ENCODE measurements at regions not wholly inside any gene's neighbourhood (a gene's known extent, or its start where the extent isn't known, plus 50 kb on each side); places are given as distances from the start of the nearest gene placed in this dataset.
A peak's percentile ranks its signal among the peaks of the same experiment; 100 is the strongest.
"Not testable (repeated sequence)": the region's sequence is repeated elsewhere in the genome, so short reads cannot be mapped to it uniquely, and the experiment has no call there.

DNA sequence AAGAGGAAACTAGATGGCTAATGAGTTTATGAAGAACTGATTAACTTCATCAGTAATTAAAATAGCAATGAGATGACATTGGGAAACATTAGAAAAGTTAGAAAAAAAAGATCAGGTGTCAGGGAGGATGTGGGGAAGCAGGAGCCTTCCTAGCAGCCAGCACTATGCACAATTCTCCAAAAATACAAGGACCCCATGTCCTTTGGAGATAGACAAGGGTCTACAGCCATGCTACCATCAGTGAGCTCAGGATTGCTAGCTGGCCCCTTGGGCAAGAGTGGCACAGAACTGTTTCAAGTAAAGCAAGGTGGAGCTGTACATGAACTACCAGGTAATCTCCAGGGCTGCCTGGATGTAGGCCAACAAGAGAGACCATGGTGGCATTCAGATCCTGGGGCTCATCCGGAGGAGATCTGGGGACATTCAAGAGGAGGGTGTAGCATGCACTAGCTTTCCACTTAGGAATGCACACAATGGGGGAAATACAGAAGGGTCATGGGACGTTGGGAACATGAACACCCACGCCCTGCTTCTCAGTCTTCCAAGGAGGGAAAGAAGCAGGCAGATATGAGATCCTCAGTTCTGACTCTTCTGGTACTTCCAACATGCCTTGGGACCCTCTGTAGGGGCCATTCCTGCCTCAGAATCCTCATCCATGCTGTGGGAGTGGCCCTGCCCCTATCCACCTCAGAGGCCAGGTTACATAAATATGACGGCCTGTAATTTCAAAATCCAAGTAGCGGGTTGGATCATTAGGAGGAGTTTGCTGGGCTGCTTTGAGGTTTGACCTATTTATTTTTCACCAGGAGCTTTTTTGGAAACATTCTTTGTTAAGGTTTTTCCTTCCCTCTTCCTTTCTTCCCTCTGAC is 82.2 kb upstream of the HABP2 start:
- no peak for DNase-seq (ENCODE audit: low spot score)

DNA sequence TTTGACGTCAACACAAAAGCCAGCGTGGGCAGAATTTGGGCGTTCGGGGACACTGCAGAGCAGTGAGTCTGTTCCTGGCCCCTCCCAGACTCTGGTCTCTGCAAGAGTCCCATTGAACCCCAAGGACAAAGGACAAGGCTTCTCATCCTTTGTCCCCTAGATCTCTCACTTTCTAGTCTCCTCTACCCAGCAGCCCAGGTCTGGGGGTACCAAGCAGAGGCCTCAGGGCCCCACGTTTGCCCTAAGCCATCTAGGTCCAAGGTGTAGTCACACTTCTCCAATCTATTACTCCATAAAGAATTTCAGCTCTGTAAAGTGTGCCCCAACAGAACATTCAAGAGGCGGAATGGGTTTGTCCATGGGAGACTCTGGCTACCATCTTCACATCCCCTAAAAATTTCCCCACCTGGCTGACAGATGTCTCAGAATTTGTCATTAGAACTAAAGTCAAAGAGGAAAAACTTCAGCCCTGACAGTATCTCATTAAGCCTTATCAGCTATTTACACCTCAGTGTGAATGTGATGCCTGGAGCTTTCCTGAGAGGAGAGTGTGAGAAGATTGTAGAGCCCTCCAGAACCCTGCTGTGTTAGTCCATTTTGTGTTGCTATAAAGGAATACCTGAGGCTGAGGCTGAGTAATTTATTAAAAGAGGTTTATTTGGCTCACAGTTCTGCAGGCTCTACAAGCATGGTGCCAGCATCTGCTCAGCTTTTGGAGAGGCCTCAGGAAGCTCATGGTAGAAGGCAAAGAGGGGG is 81.4 kb upstream of the HABP2 start:
- no peak for DNase-seq (ENCODE audit: low spot score)

DNA sequence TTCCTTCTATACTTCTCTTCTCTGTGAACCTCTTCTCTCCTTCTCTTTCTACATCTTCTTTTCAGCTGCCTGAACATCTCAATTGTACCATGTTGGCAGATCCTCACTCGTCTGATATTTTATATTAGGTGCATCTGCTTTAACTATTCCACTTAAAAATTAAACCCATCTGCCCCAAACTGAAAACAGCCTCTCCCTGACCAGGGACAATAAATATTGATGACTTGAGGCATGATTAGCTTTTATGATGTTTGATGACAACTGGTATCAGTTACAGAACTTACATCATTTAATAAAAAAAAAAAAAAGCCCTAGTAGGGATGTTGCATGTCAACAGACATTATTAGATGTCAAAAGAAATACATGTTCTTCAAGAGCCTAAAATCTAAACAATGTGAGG is 79.8 kb upstream of the HABP2 start:
- no peak for DNase-seq (ENCODE audit: low spot score)

DNA sequence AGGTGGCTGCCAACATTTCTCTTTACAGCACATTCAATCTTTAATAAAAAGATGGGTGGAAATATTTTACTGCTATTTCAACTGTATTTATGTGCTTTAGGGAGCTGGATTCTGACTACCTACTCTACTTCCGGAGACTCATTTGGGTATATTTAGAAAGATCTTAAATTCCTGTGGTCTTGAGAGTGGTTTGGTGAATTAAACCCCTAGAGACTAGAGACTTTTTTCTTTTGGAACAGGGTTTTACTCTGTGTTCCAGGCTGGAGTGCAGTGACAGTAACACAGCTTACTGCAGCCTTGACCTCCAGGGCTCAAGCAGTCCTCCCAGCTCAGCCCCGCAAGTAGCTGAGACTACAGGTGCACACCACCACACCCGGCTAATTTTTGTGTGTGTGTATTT is 79.0 kb upstream of the HABP2 start:
- DNase-seq (ENCODE audit: low spot score) = peak; percentile 70

DNA sequence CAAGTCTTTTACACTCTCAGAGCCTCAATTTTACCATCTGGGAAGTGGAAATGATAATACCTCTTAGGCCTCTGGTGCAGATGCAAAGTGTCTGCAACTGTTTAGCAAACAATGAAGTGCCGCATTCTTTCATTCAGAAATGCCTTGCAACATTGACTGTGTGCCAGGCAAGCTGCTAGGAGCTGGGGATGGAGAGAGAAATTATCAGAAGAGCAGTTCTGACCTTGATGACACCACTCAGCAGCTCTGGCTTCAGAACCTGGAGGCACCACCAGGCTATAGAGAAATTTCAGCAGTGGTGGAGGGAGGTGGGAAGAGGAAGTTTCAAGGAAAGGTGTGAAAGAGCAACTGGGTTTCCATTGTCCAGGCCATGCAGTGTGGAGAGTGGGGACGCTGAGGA is 78.1 kb upstream of the HABP2 start:
- DNase-seq (ENCODE audit: low spot score) = peak; percentile 37

DNA sequence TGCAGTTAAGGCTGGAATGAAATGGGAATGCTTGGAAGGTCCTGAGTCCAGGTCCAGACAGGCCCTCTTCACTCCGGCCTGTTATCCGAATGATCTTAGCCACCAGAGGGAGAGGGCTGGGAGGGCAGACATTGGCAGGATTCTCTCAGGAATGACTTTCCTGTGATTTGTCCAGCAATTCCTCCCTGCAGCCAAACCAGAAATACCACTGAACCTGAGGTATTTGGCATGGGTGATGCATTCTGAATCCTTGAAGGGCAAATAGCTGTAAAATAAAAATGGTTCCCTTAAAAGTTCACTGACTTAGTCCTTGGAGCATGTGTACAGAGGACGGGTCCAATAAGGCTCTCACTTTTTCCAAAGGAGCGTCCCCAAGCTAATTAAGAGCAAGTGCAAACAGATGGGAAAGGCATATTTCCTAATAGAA is 77.5 kb upstream of the HABP2 start:
- peak; percentile 87 for DNase-seq (ENCODE audit: low spot score)

DNA sequence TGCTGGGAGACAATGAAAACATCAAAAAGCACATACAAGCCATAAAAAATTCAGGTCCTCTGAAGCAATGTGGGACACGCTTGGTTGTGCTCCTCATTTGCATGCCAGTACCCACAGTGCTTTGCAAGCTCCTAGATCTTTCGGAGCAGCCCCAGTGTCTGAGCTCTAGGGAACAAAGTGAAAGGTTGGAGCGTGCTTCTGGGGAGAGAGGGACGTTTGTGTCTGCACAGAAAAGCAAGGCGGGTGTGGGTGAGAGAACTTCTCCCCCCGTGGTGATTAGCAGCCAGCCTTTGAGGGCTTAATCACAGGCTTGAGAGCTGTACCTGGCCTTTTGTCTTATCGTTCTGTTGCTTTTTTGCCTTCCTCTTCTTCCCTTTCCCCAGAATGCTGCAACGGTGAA is 76.7 kb upstream of the HABP2 start:
- DNase-seq (ENCODE audit: low spot score) = peak; percentile 60

DNA sequence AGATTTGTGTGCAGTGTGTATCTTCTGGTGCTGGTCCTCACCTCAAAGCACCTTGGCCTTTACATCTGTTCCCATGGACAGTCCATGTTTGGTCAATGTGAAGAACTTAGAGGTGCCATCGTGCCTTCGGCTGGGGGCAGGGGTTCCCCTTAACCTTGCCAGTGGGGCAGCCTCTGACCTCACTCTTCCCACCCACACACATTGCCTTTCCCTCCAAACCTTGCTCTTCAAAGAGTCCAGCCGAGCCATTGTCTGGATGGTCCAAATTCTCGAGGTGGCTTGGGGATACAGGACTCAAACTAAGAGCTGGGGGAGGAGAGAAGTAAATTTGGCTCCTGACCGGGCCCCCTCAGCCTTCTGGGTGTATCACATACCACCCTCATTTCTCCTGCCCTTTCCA is 76.2 kb upstream of the HABP2 start:
- no peak for DNase-seq (ENCODE audit: low spot score)

DNA sequence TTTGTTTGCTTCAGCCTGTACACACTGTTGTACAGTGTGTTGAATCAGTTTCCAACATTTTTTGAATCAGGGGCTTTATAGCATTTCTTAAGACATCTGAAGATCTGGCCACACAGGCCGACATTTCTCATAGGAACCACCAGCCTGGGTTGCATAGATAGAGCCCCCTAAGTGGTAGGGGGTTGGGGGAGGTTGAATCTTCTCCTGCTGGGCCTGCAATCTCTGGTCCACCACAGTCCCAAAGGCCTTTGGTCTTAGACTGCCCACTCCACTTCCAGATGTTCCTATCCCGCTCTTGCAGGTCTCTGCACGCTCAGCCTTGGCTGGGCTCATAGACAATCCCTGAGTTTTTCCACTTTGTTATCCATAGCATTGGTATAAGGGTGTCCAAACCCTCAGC is 75.4 kb upstream of the HABP2 start:
- DNase-seq (ENCODE audit: low spot score) = no peak

DNA sequence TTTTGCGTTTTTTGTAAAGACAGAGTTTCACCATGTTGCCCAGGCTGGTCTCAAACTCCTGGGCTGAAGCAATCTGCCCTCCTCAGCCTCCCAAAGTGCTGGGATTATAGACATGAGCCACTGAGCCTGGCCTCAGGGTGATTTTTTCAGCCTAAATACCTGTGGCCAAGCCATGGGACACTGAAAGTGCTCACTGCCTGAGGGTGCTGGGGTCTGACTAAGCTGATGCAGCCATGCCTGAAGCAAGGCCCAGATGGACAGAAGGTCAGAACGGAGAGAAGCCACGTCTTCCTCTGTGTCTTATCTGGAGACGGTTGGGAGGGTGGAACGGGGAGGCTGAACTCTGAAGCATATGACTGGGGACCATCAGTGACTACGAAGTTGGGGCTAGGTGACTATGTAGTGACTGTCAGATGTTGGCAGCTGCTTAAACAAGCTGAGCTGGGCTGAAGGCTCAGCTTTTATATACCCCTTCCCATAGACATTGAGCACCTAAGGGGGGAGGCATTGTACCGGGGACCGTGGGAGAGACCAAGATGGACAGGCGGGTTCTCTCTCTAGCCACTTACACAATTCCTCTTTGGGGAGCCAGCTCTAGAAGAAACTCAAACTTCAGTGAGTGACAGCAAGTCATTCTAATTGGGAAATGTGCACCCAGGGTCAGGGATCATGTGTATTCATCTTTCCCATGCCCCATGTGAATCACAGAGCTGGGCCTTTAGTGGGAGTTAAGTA is 73.3 kb upstream of the HABP2 start:
- no peak for DNase-seq (ENCODE audit: low spot score)

DNA sequence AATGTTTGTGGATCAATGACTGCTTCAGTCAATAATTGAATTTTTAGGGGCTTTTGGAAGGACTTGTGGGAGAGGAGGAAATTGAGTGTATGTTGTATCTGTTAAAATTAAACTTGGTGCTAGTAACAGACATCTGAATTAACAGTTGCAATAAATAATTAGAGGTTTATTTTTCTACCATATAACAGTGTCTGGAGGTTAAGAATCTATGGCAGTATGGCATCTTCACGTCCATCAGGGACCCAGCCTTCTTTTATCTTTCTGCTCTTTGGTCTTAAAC is 72.8 kb upstream of the HABP2 start:
- no peak for DNase-seq (ENCODE audit: low spot score)

DNA sequence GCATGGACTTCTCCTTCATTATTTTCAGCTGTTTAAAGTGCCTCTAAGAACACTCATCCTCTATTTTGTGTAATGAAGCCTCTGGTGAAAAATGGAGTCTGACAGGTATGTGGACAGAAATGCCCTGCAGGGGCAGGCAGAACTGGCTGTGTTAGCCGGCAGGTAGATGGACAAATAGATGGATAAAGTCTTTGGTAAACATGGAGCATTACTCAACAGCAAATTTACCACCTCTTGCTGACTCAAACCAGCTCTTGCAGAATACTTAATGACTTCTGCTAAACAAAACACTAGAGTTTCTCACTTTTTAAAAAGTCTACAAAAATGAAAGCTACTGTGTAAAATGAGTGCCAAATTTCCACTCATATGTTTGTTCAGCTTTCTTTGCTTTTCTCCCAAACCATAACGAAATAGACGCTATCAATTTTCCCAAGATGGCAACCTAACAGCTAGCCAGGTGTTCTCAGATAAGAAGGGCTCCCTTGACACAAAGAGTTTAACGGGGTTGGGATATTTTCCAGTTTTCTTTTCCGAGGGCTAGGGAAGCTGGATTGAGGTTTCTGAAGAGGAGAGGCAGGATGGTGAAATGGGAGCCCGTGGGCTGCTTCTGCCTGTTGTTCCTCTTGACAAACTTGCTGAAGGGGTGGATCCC is 71.9 kb upstream of the HABP2 start:
- no peak for DNase-seq (ENCODE audit: low spot score)

DNA sequence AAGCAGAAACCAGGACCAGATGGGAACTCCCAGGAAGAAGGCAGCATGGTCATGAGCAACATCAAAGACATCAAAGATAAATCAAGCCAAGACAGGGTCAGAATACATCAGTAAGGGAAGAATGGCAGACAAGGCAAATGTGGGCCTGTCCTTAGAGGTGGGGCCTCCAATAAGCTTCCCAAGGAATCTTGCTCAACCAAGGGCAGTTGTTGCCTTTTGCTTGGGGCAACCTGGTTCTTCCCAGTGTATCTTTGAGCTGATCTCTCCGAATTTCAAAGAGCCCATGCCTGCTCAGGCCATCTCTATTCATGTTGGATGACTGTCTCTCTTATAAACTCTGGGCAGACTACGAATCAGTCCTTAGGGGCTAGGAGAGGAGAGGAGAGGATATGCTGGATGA is 68.4 kb upstream of the HABP2 start:
- DNase-seq (ENCODE audit: low spot score) = no peak

DNA sequence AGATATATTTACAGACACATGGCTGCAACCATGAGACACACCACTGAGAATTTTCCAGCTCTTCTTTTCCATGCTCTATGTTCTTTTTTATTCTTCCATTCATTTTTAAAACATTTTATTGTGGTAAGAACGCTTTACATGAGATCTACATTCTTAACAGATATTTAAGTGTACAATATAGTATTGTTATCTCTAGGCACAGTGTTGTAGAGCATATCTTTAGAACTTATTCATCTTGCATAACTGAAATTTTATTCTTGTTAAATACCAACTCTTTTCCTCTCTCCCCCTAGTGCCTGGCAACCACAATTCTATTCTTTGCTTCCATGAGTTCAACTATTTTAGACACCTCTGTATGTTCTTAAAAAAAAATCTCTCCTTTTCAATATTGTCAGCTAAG is 67.1 kb upstream of the HABP2 start:
- DNase-seq (ENCODE audit: low spot score) = no peak

DNA sequence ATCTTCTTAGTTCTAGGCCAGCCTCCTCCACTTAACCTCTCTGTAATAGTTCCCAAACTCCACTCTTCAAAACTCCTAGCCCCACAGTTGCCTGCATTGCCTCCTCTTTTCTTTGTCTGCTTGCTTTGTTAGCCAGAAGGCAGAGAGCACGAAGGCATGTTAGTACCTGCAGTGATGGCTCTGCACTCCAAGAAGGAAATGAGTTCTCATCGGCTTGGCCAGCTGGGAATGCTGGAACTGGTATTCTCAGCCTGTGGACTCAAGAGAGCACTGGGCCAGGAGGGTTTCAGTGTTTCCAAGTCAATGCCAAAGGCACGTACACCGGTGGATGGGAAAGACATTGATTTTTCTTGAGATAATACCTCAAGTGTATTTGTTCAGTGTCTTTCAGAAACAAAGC is 66.3 kb upstream of the HABP2 start:
- DNase-seq (ENCODE audit: low spot score) = no peak

DNA sequence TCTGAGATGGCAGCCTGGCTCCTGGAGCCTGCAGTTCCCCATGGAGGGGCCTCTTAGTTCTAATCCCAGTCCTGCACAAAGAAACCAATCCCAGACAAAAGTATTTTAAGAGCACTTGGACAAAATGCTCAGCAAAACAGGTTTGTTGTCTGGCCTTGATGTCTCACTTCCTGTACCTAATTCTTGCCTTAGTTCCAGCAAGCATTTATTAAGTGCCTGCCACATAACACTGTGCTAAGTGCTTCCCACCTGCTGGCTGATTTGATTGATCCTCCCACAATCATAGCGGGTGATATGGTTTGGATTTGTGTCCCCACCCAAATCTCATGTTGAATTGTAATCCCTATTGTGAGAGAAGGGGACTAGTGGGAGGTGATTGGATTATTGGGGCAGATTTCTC is 65.7 kb upstream of the HABP2 start:
- no peak for DNase-seq (ENCODE audit: low spot score)

DNA sequence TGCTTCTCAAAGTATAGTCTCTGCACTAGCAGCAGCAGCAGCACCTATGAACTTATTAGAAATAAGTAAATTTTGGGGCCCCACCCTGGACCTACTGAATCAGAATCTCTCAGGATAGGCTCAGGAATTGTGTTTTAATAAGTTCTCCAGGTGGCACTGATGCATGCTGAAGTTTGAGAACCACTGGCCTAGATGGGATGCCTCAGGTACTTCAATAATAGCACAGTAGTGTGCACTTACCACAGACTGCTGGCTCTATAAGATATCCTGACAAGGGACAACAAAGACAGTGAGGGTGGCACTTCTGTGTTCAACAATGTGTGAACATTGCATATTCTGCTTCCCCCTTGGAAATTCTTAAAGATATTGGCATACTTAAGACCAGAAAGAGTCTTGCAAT is 64.7 kb upstream of the HABP2 start:
- no peak for DNase-seq (ENCODE audit: low spot score)

DNA sequence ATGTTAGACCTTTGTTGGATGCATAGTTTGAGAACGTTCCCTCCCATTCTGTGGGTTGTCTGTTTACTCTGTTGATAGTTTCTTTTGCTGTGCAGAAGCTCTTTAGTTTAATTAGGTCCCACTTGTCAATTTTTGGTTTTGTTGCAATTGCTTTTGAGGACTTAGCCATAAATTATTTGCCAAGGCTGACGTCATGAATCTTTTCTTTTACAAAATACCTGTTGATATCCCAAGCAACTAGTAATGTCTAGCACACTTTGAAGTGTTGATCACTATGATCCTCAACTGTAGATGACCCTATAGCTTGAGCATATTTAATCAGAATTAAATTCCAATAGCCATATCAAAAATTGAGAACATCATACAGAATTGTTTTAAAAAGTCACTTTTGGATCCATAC is 63.3 kb upstream of the HABP2 start:
- DNase-seq (ENCODE audit: low spot score) = not testable (repeated sequence)

DNA sequence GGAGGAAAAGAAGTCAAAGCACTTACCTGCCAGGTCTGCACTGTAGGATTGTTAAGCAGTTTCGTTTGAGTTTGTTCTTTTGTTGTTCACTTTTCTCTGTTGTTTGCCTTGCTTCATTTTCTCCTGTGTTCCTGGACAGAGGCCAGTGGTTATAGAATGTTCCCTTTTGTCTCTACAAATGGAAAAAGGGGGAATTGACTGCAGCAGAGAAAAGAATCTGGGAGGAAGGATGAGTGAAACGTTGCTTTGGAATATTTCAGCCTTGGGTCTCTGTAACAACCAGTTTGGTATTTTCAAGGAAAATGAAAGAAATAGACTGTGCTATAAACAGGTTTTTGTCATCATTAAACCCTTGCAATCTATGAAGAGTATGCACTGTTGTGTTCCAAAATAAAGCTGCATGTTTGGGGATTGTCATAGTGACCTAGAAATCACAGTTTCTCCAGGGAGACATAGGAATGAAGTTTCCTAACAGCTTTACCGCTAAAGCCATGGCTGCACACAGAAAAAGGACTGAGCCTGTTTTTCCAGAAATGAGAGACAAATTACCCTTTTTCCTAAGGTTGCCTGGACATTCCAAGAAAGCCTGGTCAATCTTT is 60.8 kb upstream of the HABP2 start:
- peak; percentile 71 for DNase-seq (ENCODE audit: low spot score)

DNA sequence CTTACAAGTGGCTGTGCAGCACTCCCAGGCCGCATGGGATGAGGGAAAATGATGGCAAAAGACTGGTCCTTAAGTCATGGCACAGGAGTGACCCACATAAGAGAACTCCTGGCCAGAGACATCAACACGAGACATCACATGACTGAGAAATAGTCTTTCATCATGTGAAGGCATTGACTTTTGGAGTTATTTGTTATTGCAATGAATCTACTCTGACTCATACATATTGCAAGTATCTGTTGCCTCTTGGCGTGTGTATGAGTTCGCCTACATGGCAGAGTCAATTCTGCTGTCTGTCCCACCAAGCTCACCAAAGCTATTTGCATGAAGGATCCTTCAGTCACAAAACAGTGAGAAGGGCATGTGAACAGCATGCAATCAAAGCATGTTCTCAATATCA is 59.7 kb upstream of the HABP2 start:
- DNase-seq (ENCODE audit: low spot score) = peak; percentile 71

DNA sequence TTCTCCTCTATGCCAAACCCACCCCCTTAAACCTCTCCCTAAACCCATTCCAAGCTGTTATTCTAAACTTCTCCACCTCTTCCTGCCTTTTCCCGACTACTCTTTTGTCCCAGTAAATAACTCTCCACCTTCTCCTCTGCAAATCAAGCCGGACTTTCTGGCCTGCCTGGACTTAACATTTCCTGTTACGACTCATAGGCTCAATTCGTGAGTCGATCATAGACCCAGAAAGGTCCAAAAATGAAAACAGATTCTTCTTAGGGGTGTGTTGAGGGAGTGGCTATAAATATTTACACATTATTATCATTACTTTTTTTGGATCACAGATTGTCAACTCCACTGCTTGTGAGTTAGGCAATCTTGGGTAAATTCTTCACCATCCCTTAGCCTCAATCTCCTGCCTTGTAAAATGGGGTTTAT is 59.0 kb upstream of the HABP2 start:
- DNase-seq (ENCODE audit: low spot score) = peak; percentile 67

DNA sequence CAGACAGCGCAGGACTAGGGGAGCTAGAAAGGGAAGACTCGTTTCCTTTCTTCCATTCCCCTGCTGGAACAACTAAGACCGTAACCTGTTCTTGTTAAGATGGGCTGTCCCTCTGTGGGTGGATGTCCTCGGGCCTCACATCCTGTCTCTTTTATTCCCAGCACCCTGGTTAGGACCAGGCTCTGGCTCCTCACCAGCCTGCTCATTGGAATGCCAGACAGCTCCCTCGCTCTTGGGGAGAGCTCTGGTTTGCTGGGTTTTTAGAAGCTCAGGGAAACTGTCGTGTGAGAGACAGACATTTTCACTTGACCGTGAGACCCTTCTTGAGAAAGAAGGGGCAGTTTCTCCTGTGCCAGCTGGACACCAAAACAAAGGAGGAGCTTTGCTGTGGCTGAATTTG is 58.1 kb upstream of the HABP2 start:
- no peak for DNase-seq (ENCODE audit: low spot score)

Measured in AG20443 (cell line).